T-cell (primary cell): ENCODE measurements at regions not wholly inside any gene's neighbourhood (a gene's known extent, or its start where the extent isn't known, plus 50 kb on each side); places are given as distances from the start of the nearest gene placed in this dataset.

Source experiments
- ATAC-seq, 4 experiments: fragments of 200-7000 bp in 3 of 4; fragments of 150-1000 bp in 1 of 4; cut with Tn5 transposase; replicated peaks in 1 of 4; 1 replicate in 3 of 4; 2 replicates in 1 of 4; pipeline ENCODE4 v1.10.0; 2021; ENCODE audit warnings: moderate library complexity in 3 of 4, mild to moderate bottlenecking in 2 of 4, moderate number of reproducible peaks in 1 of 4
- CTCF ChIA-PET, 2 donors: fragments of 300-600 bp; sonication (Branson Sonifier 250); formaldehyde crosslinking; loops; one replicate each; lab custom pipeline; 2022; ENCODE audit warnings: antibody characterized with exemption in 2 of 2; lab: Charles Lee
- POLR2A ChIA-PET, 2 donors: fragments of 300-600 bp; sonication (Branson Sonifier 250); formaldehyde crosslinking; loops; one replicate each; lab custom pipeline; 2022; ENCODE audit warnings: antibody characterized with exemption in 2 of 2; lab: Charles Lee
- DNase-seq, 35 experiments: peaks; one replicate each; pipeline versions ENCODE4 v3.0.0 to v3.0.0-alpha.2; 2013 to 2023
- H3K27ac ChIP-seq: one replicate; pipeline ENCODE4 v1.5.1; 2013; ENCODE audit warnings: low read length
- H3K27me3 ChIP-seq, 2 experiments: replicated peaks in 1 of 2; 1 replicate in 1 of 2; 2 replicates in 1 of 2; pipeline versions ENCODE4 v1.6.1 to v1.7.0; 2013; ENCODE audit warnings: low read length in 1 of 2, mixed read lengths in 1 of 2; ENCODE audit not compliant: control insufficient read depth in 2 of 2, insufficient read depth in 2 of 2; ENCODE audit errors: extremely low read depth in 1 of 2
- H3K36me3 ChIP-seq, 2 donors: 1 replicate in 1 of 2; 2 replicates in 1 of 2; pipeline versions ENCODE4 v1.6.1 to v1.7.0; 2013; ENCODE audit warnings: low read length in 1 of 2; ENCODE audit not compliant: control insufficient read depth in 2 of 2, insufficient read depth in 1 of 2; ENCODE audit errors: extremely low read depth in 1 of 2
- H3K4me1 ChIP-seq, 2 experiments: 1 replicate in 1 of 2; 2 replicates in 1 of 2; pipeline versions ENCODE4 v1.6.1 to v1.7.0; 2013; ENCODE audit warnings: low read length in 2 of 2, mixed read lengths in 1 of 2; ENCODE audit not compliant: insufficient read depth in 2 of 2, control insufficient read depth in 1 of 2; ENCODE audit errors: extremely low read depth in 1 of 2
- H3K4me3 ChIP-seq, 2 donors: 1 replicate in 1 of 2; 2 replicates in 1 of 2; pipeline versions ENCODE4 v1.5.1 to v1.7.0; 2013; ENCODE audit warnings: mild to moderate bottlenecking in 2 of 2, low read length in 1 of 2, moderate library complexity in 1 of 2; ENCODE audit not compliant: control insufficient read depth in 1 of 2; ENCODE audit errors: extremely low read depth in 1 of 2
- H3K9me3 ChIP-seq: 2 replicates; pipeline ENCODE4 v1.7.0; 2013
- H3K27ac Mint-ChIP-seq, 2 donors: one replicate each; pipeline ENCODE4 v1.8.0; 2020 to 2021; ENCODE audit warnings: mild to moderate bottlenecking in 2 of 2, mixed read lengths in 2 of 2
- H3K27me3 Mint-ChIP-seq, 2 donors: one replicate each; pipeline ENCODE4 v1.8.0; 2021 to 2022; ENCODE audit warnings: mixed read lengths in 2 of 2
- H3K36me3 Mint-ChIP-seq: one replicate; pipeline ENCODE4 v1.8.0; 2021; ENCODE audit warnings: mixed read lengths
- H3K4me1 Mint-ChIP-seq, 3 donors: one replicate each; pipeline ENCODE4 v1.8.0; 2020 to 2022; ENCODE audit warnings: mixed read lengths in 3 of 3, mild to moderate bottlenecking in 1 of 3
- H3K4me3 Mint-ChIP-seq, 3 donors: one replicate each; pipeline ENCODE4 v1.8.0; 2020 to 2022; ENCODE audit warnings: mild to moderate bottlenecking in 3 of 3, mixed read lengths in 3 of 3, moderate library complexity in 3 of 3
- H3K9me3 Mint-ChIP-seq, 3 donors: one replicate each; pipeline ENCODE4 v1.8.0; 2020 to 2022; ENCODE audit warnings: mixed read lengths in 3 of 3
- WGBS: methylation state at CpG from one replicate; pipeline ENCODE4 v1.1.5; 2013; ENCODE audit warnings: missing lambda C conversion rate; ENCODE audit not compliant: insufficient coverage; 5-methylcytosine and 5-hydroxymethylcytosine counted together

DNA sequence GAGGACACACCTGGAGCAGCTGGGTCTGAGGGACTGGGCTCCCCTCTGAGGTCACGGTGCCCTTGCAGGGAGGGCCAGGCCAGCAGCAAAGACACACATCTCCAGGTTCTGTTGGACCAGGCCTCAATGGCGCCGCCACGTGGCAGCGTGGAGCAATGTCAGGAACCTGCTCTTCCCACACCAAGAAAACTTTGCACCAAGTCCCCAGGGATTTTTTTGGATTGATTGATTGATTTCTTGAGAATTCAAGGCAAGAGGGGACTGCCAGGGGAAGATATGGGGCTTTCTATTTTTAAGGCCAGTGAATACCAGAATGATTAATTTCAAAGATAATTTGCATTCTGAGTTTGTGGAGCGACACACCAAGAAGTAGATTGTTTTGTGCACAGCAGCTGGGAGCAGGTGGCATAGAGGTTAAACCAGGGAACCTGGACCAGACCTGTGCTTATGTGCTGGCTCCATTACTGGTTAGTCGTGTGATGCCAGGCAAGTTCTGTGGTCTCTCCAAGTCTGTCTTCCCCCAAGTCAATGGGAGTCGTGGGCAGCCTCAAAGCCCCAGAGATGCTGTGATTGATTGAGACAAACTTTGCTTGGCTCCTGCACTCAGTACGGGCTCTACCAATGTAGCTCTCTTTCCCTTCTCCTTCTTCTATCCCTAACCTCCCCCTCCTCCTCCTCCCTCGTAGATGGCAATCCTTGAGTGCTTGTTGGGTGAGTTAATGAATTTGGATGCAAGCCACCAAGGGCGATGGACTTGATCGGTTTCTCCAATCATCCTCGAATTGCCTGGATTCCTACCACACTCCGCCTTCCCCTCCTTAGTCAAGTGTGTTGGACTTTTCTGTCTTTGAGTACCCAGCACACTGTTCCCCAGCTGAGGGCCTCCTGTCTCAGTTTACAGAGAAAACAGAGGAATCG, 96.2 kb upstream of the TRPM1 start:
- ATAC-seq = peak in 1 of 4 experiments; percentile 56
- Histone ChIP-seq H3K4me3 (no peak overlapping the region), H3K27me3 (peaks cover 0 to 6% of the 10 kb centered on the region in 2 experiments), H3K9me3 (no peaks in the 10 kb centered on the region), H3K27ac (no peak overlapping the region), H3K4me1 (peaks cover 3 to 26% of the 10 kb centered on the region in 2 experiments), H3K36me3 (no peaks in the 10 kb centered on the region)
- ChIA-PET POLR2A (no interaction called here), CTCF (interaction anchor here (0.6 to 1.0 kb wide), 4 partner anchors 9 to 217 kb away, joined by 3 to 4 read pairs (median 4); no protein-coding TSS in a partner anchor)
- DNase-seq = peak in 26 of 35 experiments; percentile 16 to 69 (median 38)
- WGBS = 67% methylated on average over 5 of the region's 15 CpGs
- H3K27ac Mint-ChIP-seq = no peak overlapping the region
- H3K4me3 Mint-ChIP-seq = no peak overlapping the region
- H3K36me3 Mint-ChIP-seq = no peaks in the 10 kb centered on the region
- no peaks in the 10 kb centered on the region for H3K27me3 Mint-ChIP-seq
- no peaks in the 10 kb centered on the region for H3K9me3 Mint-ChIP-seq
- H3K4me1 Mint-ChIP-seq = peaks cover 11 to 22% (median 14%) of the 10 kb centered on the region in 3 donors

- Histone ChIP-seq H3K27ac (no peak overlapping the region), H3K4me3 (no peak overlapping the region), H3K4me1 (peaks cover 8 to 35% of the 10 kb centered on the region in 2 experiments), H3K27me3 (peaks cover 0 to 3% of the 10 kb centered on the region in 2 experiments), H3K9me3 (no peaks in the 10 kb centered on the region), H3K36me3 (no peaks in the 10 kb centered on the region)
- ATAC-seq = peak; percentile 73 to 83 (median 78)
- peaks cover 22 to 33% (median 27%) of the 10 kb centered on the region in 3 donors for H3K4me1 Mint-ChIP-seq
- no peaks in the 10 kb centered on the region for H3K27me3 Mint-ChIP-seq
- H3K27ac Mint-ChIP-seq = peak overlapping the region; percentile 28 to 49
- no peak overlapping the region for H3K4me3 Mint-ChIP-seq
- no peaks in the 10 kb centered on the region for H3K36me3 Mint-ChIP-seq
- peak; percentile 35 to 79 (median 65) for DNase-seq
- H3K9me3 Mint-ChIP-seq = no peaks in the 10 kb centered on the region
- CTCF ChIA-PET = interaction anchor here (0.5 to 3.5 kb wide), 12 partner anchors 13 to 293 kb away, joined by 3 to 44 read pairs (median 4); no protein-coding TSS in a partner anchor
- POLR2A ChIA-PET = no interaction called here
- 68% methylated on average over 15 of the region's 16 CpGs for WGBS
Measured at GRCh38 chr15:31200735-31201151, 99.2 kb upstream of the TRPM1 start.

DNA sequence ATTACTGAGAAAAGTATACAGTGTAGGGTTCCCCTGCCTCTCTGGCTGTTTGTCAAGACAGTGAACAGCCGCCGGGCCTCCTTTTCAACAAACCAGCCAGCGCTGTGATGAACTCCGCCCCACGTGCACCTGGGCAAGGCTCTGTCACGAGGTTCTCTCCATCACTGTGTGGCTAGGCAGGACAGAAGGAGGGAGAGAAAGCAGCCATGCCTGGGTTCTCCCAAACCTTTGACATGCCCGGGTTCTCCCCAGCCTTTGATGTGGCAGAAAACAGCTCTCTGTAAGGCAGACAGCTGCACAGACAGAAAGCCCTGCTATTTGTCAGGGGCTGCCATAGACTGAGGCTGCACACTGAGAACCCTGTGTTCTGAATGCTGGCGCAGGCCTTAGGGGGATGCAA, 101.4 kb upstream of the TRPM1 start:
- Mint-ChIP-seq H3K27ac (peak overlapping the region in 1 of 2 donors; percentile 68), H3K4me1 (peaks cover 39 to 51% (median 40%) of the 10 kb centered on the region in 3 donors), H3K36me3 (no peaks in the 10 kb centered on the region), H3K27me3 (no peaks in the 10 kb centered on the region), H3K4me3 (no peak overlapping the region), H3K9me3 (no peaks in the 10 kb centered on the region)
- H3K4me3 ChIP-seq = no peak overlapping the region
- POLR2A ChIA-PET = no interaction called here
- no peak overlapping the region for H3K27ac ChIP-seq
- no peaks in the 10 kb centered on the region for H3K9me3 ChIP-seq
- DNase-seq (peak in 13 of 35 experiments; percentile 11 to 51 (median 24)), ATAC-seq (peak; percentile 36 to 66 (median 46))
- H3K4me1 ChIP-seq = peaks cover 19 to 50% of the 10 kb centered on the region in 2 experiments
- H3K36me3 ChIP-seq = no peaks in the 10 kb centered on the region
- 20% methylated on average over 6 of the region's 8 CpGs for WGBS
- CTCF ChIA-PET = interaction anchor here (0.6 to 3.5 kb wide), 4 partner anchors 56 to 344 kb away, joined by 3 to 44 read pairs (median 3); no protein-coding TSS in a partner anchor
- peaks cover 0 to 3% of the 10 kb centered on the region in 2 experiments for H3K27me3 ChIP-seq

- Mint-ChIP-seq H3K4me3 (no peak overlapping the region), H3K4me1 (peaks cover 40 to 51% (median 41%) of the 10 kb centered on the region in 3 donors), H3K36me3 (no peaks in the 10 kb centered on the region), H3K27me3 (no peaks in the 10 kb centered on the region), H3K9me3 (no peaks in the 10 kb centered on the region), H3K27ac (no peak overlapping the region)
- Histone ChIP-seq H3K27me3 (peaks cover 0 to 3% of the 10 kb centered on the region in 2 experiments), H3K4me1 (peaks cover 19 to 54% of the 10 kb centered on the region in 2 experiments), H3K27ac (no peak overlapping the region), H3K36me3 (no peaks in the 10 kb centered on the region), H3K9me3 (no peaks in the 10 kb centered on the region), H3K4me3 (no peak overlapping the region)
- ChIA-PET POLR2A (no interaction called here), CTCF (no interaction called here)
- DNase-seq (no peak), ATAC-seq (no peak)
- WGBS = 90% methylated on average over 5 of the region's 8 CpGs
Measured at GRCh38 chr15:31203999-31204398, 102.5 kb upstream of the TRPM1 start.

- Mint-ChIP-seq H3K27me3 (no peaks in the 10 kb centered on the region), H3K4me1 (peaks cover 34 to 48% (median 36%) of the 10 kb centered on the region in 3 donors), H3K4me3 (peak overlapping the region in 1 of 3 donors; percentile 27), H3K36me3 (no peaks in the 10 kb centered on the region), H3K9me3 (no peaks in the 10 kb centered on the region), H3K27ac (no peak overlapping the region)
- ChIA-PET CTCF (interaction anchor here in 1 of 2 donors (1.0 kb wide), 1 partner anchor 9 kb away, joined by 3 read pairs; no protein-coding TSS in a partner anchor), POLR2A (interaction anchor here in 1 of 2 donors (0.8 kb wide), 1 partner anchor 147 kb away, joined by 3 read pairs; no protein-coding TSS in a partner anchor)
- DNase-seq (no peak), ATAC-seq (no peak)
- Histone ChIP-seq H3K4me1 (peaks cover 19 to 41% of the 10 kb centered on the region in 2 experiments), H3K9me3 (no peaks in the 10 kb centered on the region), H3K36me3 (no peaks in the 10 kb centered on the region), H3K27ac (no peak overlapping the region), H3K27me3 (no peaks in the 10 kb centered on the region), H3K4me3 (no peak overlapping the region)
- 68% methylated on average over 8 of the region's 14 CpGs for WGBS
Measured at GRCh38 chr15:31206386-31207181, 105.1 kb upstream of the TRPM1 start.
